GM18520 (cell line): ENCODE measurements at regions not wholly inside any gene's neighbourhood (a gene's known extent, or its start where the extent isn't known, plus 50 kb on each side); places are given as distances from the start of the nearest gene placed in this dataset.
"Not testable (repeated sequence)": the region's sequence is repeated elsewhere in the genome, so short reads cannot be mapped to it uniquely, and the experiment has no call there.

Experiments used
- ATAC-seq: cut with Tn5 transposase; IDR thresholded peaks from one replicate; pipeline ENCODE4 v1.9.1; 2021; ENCODE audit not compliant: unreplicated experiment

DNA sequence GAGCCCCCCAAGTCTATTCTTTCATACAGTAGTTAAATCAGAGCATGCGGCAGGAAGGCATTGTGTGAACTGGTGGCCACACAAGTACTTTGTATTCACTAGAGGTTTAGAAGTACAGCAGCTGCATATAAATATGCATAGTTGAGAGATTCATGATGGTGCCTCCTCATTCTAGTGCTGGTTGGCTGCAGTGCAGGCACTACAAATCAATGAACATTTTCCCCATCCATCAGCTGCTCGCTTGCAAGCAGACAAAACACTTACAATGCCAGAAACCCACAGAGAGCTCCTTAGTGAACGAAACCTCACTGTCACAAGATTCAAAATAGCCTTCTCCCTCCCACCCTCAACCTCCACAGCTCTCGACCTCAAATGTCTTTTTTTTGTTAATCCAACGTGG is 726.2 kb downstream of the USP25 start:
- ATAC-seq: no peak

DNA sequence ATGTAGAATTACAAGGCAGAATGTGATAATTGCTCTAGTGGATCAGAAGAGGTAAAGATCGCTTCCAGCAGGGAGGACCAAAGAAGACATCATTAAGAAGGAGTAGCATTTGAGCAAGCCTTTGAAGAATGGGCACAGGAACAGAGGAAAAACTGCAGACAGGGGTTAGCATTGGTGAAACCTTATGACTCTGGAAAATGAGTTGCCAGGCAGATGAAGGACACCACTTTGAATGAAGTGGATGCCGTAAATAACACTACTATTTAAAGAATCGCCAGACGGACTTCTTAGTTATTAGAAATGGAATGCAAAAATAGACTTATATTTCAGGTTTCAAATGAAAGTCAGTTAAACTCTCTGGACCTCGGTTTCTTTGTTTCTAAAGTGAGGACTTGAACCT is 727.7 kb downstream of the USP25 start:
- no peak for ATAC-seq

DNA sequence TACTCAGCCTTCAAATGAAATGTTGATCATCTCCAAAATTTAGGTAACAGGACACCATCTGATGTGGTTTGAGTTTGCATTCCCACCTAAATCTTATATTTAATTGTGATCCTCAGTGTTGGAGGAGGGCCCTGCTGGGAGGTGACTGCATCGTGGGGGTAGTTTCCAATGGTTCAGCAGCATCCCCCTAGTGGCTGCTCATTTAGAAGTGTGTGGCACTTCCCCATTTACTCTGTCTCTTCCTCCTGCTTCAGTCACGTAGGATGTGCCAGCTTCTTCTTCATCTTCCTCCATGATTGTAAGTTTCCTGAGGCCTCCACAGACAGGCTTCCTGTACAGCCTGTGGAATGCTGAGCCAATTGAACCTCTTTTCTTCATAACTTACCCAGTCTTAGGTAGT is 731.2 kb downstream of the USP25 start:
- no peak for ATAC-seq

DNA sequence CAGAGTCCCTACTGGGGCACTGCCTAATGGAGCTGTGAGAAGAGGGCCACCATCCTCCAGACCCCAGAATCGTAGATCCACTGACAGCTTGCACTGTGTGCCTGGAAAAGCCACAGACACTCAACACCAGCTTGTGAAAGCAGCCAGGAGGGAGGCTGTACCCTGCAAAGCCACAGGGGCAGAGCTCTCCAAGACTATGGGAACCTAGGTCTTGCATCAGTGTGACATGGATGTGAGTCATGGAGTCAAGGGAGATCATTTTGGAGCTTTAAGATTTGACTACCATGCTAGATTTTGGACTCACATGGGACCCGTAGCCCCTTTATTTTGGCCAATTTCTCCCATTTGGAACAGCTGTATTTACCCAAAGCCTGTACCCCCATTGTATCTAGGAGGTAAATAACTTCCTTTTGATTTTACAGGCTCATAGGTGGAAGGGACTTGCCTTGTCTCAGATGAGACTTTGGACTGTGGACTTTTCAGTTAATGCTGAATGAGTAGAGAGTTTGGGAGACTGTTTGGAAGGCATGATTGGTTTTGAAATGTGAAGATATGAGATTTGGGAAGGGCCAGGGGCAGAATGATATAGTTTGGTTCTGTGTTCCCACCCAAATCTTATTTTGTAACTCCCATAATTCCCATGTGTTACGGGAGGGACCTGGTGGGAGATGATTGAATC is 734.6 kb downstream of the USP25 start:
- not testable (repeated sequence) for ATAC-seq

DNA sequence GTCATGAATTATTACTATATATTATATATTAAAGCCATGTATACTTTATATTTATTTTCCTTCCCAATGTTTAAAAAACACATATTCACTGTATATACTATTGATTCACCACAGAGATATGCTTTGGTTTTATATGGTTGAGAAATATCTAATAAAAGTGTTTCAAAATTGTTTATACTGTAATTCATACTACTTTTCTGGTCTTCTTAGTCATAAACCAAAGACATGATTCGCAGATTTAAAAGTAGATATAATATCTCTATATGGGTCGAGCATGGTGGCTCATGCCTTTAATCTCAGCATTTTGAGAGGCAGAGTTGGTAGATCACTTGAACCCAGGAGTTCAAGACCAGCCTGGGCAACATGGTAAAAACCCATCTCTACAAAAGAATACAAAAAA is 738.4 kb downstream of the USP25 start:
- ATAC-seq: no peak

DNA sequence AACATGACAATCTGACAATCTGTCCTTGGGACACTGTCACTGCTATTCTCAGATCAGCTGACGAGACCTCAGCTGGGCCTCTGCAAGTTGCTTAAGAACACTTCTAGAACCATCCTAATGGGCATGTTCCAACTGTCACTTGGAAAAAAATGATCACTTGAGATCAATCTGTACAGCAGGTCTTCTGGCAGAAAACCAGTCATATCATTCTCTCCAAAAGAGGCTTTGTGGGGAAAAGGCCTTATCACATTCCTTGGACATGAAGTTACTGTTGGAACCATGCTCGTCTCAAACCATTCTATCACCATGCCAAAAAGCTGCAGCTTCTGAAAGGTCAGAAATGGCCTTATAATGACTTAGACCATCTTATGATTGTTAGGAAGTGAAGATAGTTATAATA is 744.2 kb downstream of the USP25 start:
- ATAC-seq: no peak

DNA sequence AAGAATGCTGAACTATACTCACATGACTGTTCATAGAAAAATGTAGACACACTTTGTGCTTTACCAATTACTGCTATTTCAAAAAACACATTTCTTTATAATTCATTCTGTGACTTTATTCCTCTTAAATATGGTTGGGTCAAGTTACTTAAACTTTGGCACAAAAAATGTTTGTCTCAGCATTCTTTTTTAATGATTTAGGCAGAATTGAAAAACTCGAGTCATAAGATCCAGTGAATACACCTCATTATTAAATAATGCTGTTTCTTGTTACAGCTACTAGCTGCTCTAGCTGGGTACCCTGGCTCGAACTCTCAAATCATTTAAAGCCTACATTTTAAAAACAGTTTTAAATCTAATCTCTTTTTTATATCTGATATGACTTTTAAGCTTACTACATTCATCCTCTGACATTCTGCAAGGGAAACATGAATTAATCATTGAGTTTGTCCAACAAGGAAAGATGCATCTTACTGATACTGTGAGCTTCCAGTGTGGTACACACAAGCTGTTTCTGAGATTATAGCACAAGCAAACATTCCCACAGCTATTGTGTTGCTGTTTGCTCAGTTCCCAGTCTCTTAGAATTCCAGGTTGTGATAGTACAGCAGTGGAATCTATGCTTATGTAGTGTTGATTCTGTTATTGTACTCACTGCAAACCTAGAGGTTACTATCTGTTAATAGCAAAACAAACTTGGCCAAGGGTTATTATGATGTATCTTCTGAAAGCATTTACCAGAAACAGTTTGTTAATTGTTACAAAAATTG is 746.5 kb downstream of the USP25 start:
- no peak for ATAC-seq

DNA sequence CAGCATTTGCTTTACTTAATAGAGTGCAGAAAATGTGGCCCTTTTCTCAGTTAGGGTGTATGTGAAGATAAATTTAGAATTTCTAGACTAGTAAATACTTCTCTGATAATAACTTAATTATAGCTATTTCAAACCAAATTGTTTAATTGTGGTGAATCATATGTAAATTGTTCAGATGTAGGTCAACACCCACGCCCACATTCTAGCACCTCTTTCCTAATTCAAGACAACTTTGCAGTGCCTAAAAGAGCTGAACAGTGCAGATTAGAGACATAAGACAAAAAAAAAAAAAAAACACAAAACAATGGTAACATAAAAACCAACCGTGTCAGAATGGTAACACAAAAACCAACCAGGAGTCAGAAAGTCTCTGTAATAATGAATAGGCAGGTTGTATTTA is 758.3 kb downstream of the USP25 start:
- no peak for ATAC-seq

DNA sequence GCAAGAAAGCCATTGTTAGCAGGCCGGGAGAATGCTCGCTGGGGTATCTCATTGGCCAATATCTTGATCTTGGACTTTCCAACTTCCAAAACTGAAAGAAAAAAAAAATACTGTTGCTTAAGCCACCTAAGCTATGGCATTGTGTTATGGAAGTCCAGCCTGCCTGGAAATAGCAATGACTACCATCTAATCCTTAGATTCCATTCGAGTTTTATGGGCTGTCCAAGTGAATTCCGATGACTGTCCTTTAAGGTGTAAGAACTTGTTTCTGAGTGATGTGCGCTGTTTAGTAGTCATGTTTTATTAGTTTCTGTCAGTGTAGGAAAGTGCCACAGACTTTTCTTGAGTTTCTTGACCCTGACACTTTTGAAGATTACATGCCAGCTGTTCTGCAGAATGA is 762.6 kb downstream of the USP25 start:
- no peak for ATAC-seq

DNA sequence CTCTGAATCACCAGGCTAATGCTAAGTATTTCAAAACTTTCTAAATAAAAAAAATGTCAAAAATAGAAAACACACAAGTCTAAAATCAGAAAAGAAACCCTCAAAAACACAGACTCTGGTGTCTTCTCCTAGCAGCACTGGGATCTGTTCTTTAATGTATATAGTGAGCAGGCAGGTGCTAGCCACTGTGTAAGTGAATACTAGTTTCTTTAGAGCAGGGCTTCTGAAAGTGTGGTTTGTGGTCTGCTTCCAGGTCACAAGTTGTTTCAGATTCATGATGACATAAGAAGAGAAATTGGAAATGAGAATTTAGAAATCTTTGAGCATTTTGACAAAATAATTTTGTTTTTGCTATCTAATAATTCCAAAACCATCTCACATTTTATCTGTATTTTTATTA is 763.1 kb downstream of the USP25 start:
- no peak for ATAC-seq

DNA sequence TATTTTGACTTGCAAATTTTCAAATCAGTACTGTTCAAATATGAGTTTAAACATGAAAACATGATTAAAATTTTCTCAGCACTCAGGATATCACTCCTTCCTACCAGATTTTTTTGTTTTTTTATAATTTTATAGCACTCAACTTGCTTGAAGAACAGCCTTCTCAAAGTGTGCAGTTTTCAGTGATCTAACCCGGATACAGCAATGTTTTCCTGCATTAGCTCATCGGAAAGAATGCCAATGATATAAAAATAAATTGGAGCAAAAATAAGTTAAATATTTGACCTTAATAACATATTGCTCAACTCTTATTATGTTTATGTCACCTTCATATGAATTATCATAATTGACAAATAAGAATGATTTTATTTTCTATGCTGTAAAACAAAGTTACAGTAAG is 766.8 kb downstream of the USP25 start:
- ATAC-seq: no peak

DNA sequence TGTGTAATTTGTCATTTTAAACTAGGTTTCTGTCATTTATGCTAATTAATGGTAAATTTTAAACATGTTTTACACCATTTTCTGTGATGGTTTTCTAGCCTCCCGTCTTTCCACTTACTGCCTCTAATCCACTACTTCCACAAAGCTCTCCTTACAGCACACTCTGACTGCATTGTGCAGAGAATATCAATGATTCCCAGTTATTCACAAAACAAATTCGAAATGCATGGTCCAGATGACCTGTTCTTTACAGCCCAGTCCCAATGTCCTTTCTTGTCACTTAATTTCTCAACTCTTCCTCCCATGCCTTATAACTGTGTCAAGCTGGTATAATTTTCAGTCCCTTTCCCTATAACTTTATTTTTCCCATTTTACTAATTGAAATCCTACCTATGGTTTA is 770.5 kb downstream of the USP25 start:
- no peak for ATAC-seq

DNA sequence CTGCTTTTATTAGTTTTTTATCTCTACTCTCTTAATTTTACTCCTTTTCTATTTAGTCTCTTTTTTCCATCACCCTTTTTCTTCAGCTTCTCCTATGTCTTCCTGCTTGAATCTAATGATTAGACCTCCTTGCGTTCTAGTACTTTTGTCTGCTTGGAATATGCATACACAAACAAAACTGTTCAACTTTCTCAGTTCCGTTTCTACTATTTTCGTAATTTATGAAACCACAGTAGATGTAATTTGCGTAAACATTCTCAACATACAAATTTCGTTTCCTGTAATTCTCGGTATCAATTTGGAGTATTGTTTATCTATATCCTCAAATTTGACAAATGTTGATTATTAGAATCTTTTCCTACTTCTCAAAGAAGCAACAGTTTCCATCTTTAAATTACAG is 772.5 kb downstream of the USP25 start:
- ATAC-seq: no peak

DNA sequence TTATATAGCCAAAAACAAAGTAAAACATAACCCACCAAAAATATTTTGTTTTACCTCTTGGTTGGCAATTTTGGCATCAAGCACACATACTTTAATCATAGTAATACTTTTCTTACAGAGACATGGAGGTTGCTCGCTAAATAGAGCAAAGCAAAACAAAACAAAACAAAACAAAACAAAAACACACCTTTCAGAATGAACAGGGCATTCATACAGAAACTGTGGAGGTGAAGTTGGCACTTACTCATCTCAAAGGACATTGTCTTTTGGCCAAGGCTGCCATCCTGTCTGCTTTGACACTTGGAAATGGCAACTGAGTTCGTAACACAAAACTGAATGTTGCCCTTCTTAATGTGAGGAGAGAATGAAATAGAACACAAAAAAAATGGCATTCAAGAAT is 773.1 kb downstream of the USP25 start:
- no peak for ATAC-seq

DNA sequence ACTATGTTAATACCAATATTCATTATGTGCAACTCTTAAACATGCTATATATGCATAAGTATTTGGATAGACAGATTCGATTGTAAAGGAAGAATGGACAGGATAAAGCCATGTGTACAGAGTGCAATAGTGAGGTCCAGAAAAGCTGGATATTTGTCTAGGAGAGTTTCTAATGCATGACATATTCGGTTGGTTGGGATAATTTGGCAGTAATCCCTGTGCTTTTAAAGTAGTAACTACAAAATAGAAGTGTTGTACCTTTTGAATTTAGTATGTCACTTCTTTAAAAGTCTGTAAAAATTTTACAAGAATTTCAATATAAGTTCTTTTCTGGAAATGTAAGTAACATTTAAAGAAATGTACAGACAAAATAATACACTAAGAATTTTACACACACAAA is 774.5 kb downstream of the USP25 start:
- no peak for ATAC-seq

DNA sequence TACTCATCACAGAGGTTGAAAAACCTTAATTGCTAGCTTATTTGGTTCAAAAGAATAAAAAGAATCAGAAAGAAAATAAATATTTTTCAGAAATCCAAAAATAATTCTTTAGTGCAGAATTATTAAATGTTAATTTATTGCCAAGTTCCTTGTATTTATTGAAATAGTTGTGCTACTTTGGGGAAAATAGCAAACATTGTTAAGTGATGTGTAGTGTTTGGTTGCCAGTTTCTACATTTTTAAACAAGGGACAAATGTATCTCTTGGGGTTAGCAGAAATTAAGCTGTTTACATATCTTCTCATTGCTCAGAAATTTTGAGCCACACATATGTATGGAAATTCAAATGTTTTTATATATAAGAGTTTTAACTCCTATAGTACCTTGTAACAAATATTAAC is 775.0 kb downstream of the USP25 start:
- no peak for ATAC-seq

DNA sequence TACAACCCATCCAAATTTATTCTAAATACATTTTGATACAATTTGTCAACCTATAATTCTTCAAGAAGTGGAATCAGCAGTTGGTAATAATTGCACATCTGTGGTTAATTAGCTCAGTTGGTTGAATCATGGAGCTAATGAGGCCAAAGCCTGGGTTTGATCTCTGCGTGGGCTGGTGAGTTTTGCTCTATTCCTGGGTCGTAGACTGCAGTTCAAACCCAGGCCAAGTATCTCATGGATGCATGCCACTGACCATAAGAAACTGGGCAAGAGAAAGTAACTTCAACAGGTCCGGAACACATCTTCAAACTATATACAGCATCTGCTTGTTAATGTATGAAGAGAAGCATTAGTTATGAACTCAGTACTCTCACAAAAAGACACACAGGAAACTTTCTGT is 779.7 kb downstream of the USP25 start:
- ATAC-seq: no peak

DNA sequence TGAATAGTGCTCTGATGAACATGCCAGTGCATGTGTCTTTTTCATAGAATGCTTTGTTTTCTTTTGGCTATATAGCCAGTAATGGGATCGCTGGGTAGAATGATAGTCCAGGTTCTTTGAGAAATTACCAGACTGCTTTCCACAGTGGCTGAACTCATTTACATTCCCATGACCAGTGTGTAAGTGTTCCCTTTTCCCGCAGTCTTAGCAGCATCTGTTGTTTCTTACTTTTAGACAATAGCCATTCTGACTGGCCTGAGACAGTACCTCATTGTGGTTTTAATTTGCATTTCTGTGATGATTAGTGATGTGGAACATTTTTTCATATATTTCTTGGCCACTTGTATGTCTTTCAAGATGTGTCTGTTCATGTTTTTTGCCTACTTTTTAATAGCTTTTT is 784.5 kb downstream of the USP25 start:
- no peak for ATAC-seq

DNA sequence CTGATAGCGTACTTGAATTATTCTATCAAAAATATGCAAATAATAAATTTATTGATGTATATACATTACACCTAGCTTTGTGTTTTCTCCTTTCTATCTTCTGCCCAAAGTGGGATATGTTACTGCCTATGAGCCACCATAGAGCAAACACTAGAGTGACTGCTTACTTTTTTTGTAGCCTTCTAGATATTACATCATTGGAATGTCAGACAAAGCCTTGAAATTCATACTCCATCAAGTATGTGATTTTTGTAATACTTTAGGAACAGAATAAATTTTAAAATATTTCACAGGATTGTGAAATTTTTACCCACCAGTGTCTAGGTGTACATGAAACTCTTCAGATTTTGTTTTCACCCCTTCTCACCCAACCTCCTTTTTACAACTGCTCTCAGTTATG is 787.6 kb downstream of the USP25 start:
- no peak for ATAC-seq

DNA sequence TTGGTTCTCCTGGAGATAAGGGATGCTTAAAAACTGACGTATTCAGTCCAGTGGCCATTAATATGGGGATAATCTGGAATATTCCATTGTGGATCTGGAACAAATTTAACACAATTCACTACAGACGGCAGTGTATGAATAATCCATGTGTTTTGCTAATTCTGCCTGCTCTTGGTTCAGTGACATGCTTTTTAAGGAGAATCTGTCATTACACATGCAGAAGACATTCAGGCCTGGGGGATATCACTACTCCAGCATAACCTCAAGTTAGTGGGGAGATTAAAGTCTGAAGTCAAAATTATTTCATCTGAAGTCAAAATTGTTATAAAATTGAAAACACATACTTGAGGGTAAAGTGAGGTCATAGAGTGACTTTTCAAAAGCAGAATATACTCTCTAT is 789.3 kb downstream of the USP25 start:
- no peak for ATAC-seq

DNA sequence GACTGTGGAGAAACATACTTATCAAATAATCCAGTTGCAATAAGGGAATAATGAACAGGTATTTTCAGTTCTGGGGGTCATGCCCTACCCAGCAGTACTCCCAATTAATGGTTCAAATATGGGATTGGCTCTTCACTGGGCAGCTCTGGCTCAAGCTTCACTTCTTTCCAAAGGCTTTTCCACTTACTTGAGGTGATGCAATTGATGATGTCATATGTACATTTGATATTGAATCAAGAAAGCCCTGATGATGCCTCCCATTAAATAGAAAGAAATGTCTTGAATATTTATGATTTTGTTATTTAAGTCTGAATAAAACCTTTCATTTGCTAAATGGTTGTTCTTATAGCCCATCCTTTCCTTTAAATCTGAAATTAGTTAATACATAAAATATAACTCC is 789.9 kb downstream of the USP25 start:
- ATAC-seq: no peak

DNA sequence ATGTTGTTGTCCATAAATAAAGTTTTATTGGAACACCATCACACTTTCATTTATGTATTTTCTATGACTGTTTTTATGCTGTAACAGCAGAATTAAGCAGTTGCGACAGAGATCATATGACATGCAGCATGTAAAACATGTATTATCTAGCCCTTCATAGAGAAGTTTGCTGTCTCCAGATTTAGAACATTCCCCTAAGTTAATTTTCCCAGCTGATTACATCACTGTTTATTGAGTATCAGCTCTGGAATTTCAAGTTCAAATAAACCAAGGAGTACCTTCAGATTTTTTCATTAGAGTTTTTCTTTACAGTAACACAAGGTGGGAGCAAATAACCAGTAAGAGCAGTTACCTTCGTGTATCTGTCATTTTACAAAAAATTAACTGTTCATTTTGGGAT is 792.8 kb downstream of the USP25 start:
- ATAC-seq: no peak

DNA sequence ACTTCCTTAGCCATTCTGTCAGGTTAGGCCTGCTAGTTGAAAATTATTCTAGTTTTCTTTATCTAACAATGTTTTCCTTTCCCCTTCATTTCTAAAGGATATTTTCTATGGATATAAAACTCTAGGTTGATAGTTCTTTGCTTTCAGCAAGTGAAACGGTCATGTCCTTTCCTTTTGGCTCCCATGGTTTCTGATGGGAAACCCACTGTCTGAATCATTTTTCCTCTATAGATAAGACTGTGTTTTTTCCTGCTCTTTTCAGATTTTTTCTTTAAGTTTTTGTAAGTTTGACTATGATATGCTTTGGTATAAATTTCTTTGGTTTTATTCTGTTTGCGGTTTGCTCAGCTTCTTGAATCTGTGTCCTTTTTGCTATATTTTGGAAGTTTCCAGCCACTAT is 800.9 kb downstream of the USP25 start:
- ATAC-seq: no peak
